Right lobe of liver (tissue), 4 donors: ENCODE measurements at regions not wholly inside any gene's neighbourhood (a gene's known extent, or its start where the extent isn't known, plus 50 kb on each side); places are given as distances from the start of the nearest gene placed in this dataset.

Experiments used
- CTCF ChIP-seq, 4 donors: fragments of 200-600 bp in 3 of 4; fragments of 450-650 bp in 1 of 4; IDR thresholded peaks; one replicate each; pipeline versions ENCODE4 v1.5.1 to v1.8.0; 2016 to 2022; ENCODE audit warnings: antibody characterized with exemption in 4 of 4, mild to moderate bottlenecking in 2 of 4
- POLR2A ChIP-seq: fragments of 450-650 bp; IDR thresholded peaks from one replicate; pipeline ENCODE4 v1.6.1; 2017; ENCODE audit warnings: antibody characterized with exemption, mild to moderate bottlenecking
- donor health status: DM: no; HTN: no; CAD: no.
- donor health status: DM: no; HTN: no; CAD: no.
- donor health status: DM: no; HTN: yes; CAD: no.

GRCh38 chr7:81430150-81430549, 339.7 kb downstream of the HGF start:
- TF ChIP-seq POLR2A (no peak), CTCF (IDR thresholded peaks at IDR 0.05) (no peak)
